SK-N-SH treated with all-trans-retinoic acid at 6 μM for 48 hours (cell line): ENCODE measurements at regions not wholly inside any gene's neighbourhood (a gene's known extent, or its start where the extent isn't known, plus 50 kb on each side); places are given as distances from the start of the nearest gene placed in this dataset.

Source experiments
- ATAC-seq: fragments of 200-7000 bp; cut with Tn5 transposase; 3 replicates; pipeline ENCODE4 v1.9.1; 2020; ENCODE audit warnings: mild to moderate bottlenecking, moderate library complexity
- ARNTL ChIP-seq: fragments of 450-650 bp; formaldehyde crosslinking; IDR thresholded peaks from 2 replicates; pipeline ENCODE4 v1.5.0; 2020; ENCODE audit warnings: low read depth, mild to moderate bottlenecking, moderate library complexity, borderline replicate concordance
- BACH2 ChIP-seq: fragments of 250-450 bp; sonication (Bioruptor Pico); IDR thresholded peaks from 2 replicates; pipeline ENCODE4 v1.9.0; 2021; ENCODE audit warnings: mild to moderate bottlenecking, borderline replicate concordance
- CSDC2 ChIP-seq: fragments of 250-450 bp; sonication (Bioruptor Pico); IDR thresholded peaks from 2 replicates; pipeline ENCODE4 v1.5.0; 2020; ENCODE audit warnings: mild to moderate bottlenecking, moderate library complexity
- ESRRG ChIP-seq: fragments of 250-450 bp; sonication (Bioruptor Pico); IDR thresholded peaks from 2 replicates; pipeline ENCODE4 v1.6.1; 2021; ENCODE audit warnings: mild to moderate bottlenecking
- GLIS3 ChIP-seq: fragments of 250-450 bp; sonication (Bioruptor Pico); IDR thresholded peaks from 2 replicates; pipeline ENCODE4 v1.5.0; 2020; ENCODE audit warnings: mild to moderate bottlenecking, moderate library complexity
- ISL1 ChIP-seq: fragments of 250-450 bp; sonication (Bioruptor Pico); IDR thresholded peaks from 2 replicates; pipeline ENCODE4 v2.1.2; 2022; ENCODE audit warnings: mild to moderate bottlenecking, moderate library complexity
- OSR1 ChIP-seq: fragments of 250-450 bp; sonication (Bioruptor Pico); IDR thresholded peaks from 2 replicates; pipeline ENCODE4 v1.8.0; 2022; ENCODE audit warnings: moderate library complexity, mild to moderate bottlenecking, inconsistent platforms
- PPARA ChIP-seq: fragments of 250-450 bp; sonication (Bioruptor Pico); IDR thresholded peaks from 2 replicates; pipeline ENCODE4 v1.5.0; 2020; ENCODE audit warnings: mild to moderate bottlenecking, borderline replicate concordance
- RARB ChIP-seq: fragments of 250-450 bp; sonication (Bioruptor Pico); IDR thresholded peaks from 2 replicates; pipeline ENCODE4 v1.8.0; 2021; ENCODE audit warnings: mild to moderate bottlenecking, moderate library complexity
- SNAI2 ChIP-seq: fragments of 250-450 bp; sonication (Bioruptor Pico); IDR thresholded peaks from 2 replicates; pipeline ENCODE4 v1.5.0; 2020; ENCODE audit warnings: mild to moderate bottlenecking, moderate library complexity
- TCF4 ChIP-seq: fragments of 250-450 bp; sonication (Bioruptor Pico); IDR thresholded peaks from 2 replicates; pipeline ENCODE4 v1.8.0; 2021; ENCODE audit warnings: mild to moderate bottlenecking, moderate library complexity, borderline replicate concordance
- TOX ChIP-seq: fragments of 250-450 bp; sonication (Bioruptor Pico); IDR thresholded peaks from 2 replicates; pipeline ENCODE4 v1.8.0; 2021; ENCODE audit warnings: mild to moderate bottlenecking, moderate library complexity, borderline replicate concordance
- ZFP3 ChIP-seq: fragments of 250-450 bp; sonication (Bioruptor Pico); IDR thresholded peaks from 2 replicates; pipeline ENCODE4 v1.5.0; 2020; ENCODE audit warnings: mild to moderate bottlenecking, moderate library complexity
- ZFP30 ChIP-seq: fragments of 450-650 bp; formaldehyde crosslinking; IDR thresholded peaks from 2 replicates; pipeline ENCODE4 v1.5.0; 2022; ENCODE audit warnings: mild to moderate bottlenecking, moderate library complexity
- ZNF565 ChIP-seq: fragments of 450-650 bp; formaldehyde crosslinking; conservative IDR thresholded peaks from 2 replicates; pipeline ENCODE4 v1.5.0; 2020; ENCODE audit warnings: low read depth, mild to moderate bottlenecking, moderate library complexity
- ZNF70 ChIP-seq: fragments of 450-650 bp; formaldehyde crosslinking; IDR thresholded peaks from 2 replicates; pipeline ENCODE4 v1.5.0; 2020; ENCODE audit warnings: mild to moderate bottlenecking, moderate library complexity
- ZNF8 ChIP-seq: fragments of 450-650 bp; formaldehyde crosslinking; IDR thresholded peaks from 2 replicates; pipeline ENCODE4 v1.5.0; 2020; ENCODE audit warnings: mild to moderate bottlenecking, moderate library complexity
- TF ChIP-seq, protein P1 (sequence below): fragments of 250-450 bp; sonication (Bioruptor Pico); IDR thresholded peaks from 2 replicates; pipeline ENCODE4 v1.8.0; 2021; ENCODE audit warnings: low read depth, mild to moderate bottlenecking, moderate library complexity, borderline replicate concordance
- TF ChIP-seq, protein P2 (sequence below): fragments of 250-450 bp; sonication (Bioruptor Pico); IDR thresholded peaks from 2 replicates; pipeline ENCODE4 v1.8.0; 2020; ENCODE audit warnings: mild to moderate bottlenecking, moderate library complexity, borderline replicate concordance
- TF ChIP-seq, protein P3 (sequence below): fragments of 250-450 bp; sonication (Bioruptor Pico); IDR thresholded peaks from 2 replicates; pipeline ENCODE4 v1.5.1; 2020; ENCODE audit warnings: low read depth, mild to moderate bottlenecking, moderate library complexity
- TF ChIP-seq, protein P4 (sequence below): fragments of 250-450 bp; sonication (Bioruptor Pico); IDR thresholded peaks from 2 replicates; pipeline ENCODE4 v1.5.0; 2020; ENCODE audit warnings: mild to moderate bottlenecking, moderate library complexity

DNA sequence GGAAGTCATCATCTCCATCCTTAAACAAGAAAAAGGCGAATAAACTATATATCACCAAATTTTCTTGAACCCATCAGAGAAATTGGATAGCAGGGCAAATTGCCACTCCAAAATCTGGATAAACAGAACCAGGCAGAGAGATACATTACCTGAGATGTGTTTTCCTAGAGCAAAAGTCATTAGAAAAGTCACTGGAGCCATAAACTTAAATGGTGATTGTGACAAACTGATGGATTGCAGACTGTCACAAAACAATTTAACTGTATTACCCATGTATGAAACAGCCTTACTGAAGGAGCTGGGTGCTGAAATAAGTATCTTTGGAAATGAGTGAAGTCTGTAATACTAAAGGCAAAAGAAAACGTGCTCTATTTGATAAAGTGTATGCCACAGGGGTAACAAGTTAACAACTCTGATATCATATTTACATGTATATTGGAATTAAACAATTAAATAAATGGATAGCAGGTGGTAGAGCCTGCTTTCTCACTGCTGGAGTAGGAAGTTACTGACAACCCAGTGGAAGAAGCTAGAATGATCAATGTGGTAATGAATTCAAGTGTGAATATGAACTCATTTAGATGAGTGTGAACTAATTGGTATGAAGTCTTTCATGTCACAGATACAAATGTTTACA is 186.9 kb downstream of the LMBRD1 start:
- TF ChIP-seq ZFP3 (CRISPR knock-in tag) = no peak
- no peak for ATAC-seq

DNA sequence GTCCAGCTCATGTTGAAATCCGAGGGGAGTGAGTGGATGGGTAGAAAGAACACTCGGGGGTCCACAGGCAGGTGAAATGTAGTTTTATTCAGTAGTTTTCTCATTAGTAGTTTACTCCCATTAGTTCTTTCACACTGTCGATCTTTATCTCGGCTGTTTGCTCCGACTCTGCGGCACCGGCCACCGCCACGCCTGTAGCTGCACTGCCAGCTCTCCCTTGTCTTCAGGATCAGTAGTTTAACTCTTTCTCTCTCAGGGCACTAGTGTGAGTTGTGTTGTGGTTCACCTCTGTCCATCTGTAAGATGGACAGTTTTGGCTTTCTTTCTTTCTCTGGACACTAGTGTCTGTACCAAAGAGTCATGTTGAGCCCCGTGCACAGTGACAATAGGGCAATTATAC is 195.7 kb downstream of the LMBRD1 start:
- TF ChIP-seq ZNF70 (CRISPR knock-in tag) (no peak), ISL1 (CRISPR knock-in tag) (0 out of 2 replicates have a peak, but pooled peaks have one; percentile 3), ESRRG (no peak)
- TF ChIP-seq, protein P1, sequence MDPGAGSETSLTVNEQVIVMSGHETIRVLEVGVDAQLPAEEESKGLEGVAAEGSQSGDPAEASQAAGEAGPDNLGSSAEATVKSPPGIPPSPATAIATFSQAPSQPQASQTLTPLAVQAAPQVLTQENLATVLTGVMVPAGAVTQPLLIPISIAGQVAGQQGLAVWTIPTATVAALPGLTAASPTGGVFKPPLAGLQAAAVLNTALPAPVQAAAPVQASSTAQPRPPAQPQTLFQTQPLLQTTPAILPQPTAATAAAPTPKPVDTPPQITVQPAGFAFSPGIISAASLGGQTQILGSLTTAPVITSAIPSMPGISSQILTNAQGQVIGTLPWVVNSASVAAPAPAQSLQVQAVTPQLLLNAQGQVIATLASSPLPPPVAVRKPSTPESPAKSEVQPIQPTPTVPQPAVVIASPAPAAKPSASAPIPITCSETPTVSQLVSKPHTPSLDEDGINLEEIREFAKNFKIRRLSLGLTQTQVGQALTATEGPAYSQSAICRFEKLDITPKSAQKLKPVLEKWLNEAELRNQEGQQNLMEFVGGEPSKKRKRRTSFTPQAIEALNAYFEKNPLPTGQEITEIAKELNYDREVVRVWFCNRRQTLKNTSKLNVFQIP (CRISPR knock-in tag) = no peak
- peak; percentile 32; the same call in 1 of the 3 replicates for ATAC-seq

DNA sequence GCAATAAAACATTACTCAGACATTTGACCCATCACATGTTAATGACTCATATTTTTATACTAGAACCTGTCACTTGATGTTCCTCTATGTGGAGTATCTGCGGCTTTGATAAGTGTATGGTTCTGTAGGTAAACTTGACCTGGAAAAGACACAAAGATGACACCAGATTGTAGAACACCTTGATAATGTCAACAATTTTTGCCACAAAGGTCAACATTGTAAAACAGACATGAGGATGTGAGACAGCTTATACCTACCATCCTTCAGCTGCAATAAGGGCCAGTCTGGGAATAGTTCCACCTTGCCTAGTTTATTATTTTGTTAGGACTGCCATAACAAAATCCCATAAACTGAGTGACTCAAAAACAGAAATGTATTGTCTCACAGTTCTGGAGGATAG is 202.4 kb downstream of the LMBRD1 start:
- no peak for ATAC-seq
- TF ChIP-seq ISL1 (CRISPR knock-in tag) (no peak), CSDC2 (CRISPR knock-in tag) (no peak), ZNF565 (CRISPR knock-in tag) (no peak), ZNF8 (CRISPR knock-in tag) (no peak), SNAI2 (CRISPR knock-in tag) (no peak), TOX (no peak), PPARA (CRISPR knock-in tag) (no peak), ARNTL (CRISPR knock-in tag) (no peak), ZFP30 (no peak), BACH2 (no peak), GLIS3 (CRISPR knock-in tag) (no peak), TCF4 (no peak), ESRRG (no peak), RARB (CRISPR knock-in tag) (no peak)
- TF ChIP-seq, protein P1 (CRISPR knock-in tag) = no peak
- TF ChIP-seq, protein P2, sequence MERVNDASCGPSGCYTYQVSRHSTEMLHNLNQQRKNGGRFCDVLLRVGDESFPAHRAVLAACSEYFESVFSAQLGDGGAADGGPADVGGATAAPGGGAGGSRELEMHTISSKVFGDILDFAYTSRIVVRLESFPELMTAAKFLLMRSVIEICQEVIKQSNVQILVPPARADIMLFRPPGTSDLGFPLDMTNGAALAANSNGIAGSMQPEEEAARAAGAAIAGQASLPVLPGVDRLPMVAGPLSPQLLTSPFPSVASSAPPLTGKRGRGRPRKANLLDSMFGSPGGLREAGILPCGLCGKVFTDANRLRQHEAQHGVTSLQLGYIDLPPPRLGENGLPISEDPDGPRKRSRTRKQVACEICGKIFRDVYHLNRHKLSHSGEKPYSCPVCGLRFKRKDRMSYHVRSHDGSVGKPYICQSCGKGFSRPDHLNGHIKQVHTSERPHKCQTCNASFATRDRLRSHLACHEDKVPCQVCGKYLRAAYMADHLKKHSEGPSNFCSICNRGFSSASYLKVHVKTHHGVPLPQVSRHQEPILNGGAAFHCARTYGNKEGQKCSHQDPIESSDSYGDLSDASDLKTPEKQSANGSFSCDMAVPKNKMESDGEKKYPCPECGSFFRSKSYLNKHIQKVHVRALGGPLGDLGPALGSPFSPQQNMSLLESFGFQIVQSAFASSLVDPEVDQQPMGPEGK = no peak
- TF ChIP-seq, protein P3, sequence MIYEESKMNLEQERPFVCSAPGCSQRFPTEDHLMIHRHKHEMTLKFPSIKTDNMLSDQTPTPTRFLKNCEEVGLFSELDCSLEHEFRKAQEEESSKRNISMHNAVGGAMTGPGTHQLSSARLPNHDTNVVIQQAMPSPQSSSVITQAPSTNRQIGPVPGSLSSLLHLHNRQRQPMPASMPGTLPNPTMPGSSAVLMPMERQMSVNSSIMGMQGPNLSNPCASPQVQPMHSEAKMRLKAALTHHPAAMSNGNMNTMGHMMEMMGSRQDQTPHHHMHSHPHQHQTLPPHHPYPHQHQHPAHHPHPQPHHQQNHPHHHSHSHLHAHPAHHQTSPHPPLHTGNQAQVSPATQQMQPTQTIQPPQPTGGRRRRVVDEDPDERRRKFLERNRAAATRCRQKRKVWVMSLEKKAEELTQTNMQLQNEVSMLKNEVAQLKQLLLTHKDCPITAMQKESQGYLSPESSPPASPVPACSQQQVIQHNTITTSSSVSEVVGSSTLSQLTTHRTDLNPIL = no peak
- TF ChIP-seq, protein P4, sequence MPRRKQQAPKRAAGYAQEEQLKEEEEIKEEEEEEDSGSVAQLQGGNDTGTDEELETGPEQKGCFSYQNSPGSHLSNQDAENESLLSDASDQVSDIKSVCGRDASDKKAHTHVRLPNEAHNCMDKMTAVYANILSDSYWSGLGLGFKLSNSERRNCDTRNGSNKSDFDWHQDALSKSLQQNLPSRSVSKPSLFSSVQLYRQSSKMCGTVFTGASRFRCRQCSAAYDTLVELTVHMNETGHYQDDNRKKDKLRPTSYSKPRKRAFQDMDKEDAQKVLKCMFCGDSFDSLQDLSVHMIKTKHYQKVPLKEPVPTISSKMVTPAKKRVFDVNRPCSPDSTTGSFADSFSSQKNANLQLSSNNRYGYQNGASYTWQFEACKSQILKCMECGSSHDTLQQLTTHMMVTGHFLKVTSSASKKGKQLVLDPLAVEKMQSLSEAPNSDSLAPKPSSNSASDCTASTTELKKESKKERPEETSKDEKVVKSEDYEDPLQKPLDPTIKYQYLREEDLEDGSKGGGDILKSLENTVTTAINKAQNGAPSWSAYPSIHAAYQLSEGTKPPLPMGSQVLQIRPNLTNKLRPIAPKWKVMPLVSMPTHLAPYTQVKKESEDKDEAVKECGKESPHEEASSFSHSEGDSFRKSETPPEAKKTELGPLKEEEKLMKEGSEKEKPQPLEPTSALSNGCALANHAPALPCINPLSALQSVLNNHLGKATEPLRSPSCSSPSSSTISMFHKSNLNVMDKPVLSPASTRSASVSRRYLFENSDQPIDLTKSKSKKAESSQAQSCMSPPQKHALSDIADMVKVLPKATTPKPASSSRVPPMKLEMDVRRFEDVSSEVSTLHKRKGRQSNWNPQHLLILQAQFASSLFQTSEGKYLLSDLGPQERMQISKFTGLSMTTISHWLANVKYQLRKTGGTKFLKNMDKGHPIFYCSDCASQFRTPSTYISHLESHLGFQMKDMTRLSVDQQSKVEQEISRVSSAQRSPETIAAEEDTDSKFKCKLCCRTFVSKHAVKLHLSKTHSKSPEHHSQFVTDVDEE (CRISPR knock-in tag) = no peak

DNA sequence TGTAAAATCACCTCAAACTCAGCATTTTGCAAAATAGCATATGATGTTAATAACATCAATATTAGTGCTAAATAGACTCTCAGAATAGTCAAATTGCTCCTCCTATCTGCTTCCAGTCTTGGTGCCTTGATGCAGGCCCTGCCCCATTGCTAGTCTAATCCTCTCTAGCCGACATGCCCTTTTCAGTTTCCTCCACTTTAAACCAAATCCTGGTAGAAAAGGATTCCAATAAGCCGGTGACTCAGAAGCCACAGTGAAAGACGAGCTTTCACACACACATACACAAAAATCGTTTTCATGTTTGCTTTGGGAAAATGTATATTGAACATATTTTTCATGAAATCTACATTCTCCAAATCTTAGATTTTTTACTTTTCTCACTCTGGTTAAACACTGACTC is 203.1 kb downstream of the LMBRD1 start:
- ATAC-seq = no peak
- TF ChIP-seq OSR1 = no peak
- no peak for TF ChIP-seq RARB (CRISPR knock-in tag)
- TF ChIP-seq ESRRG = no peak
- TF ChIP-seq TCF4 = no peak
- TF ChIP-seq, protein P2 = no peak
- no peak for TF ChIP-seq TOX
- no peak for TF ChIP-seq BACH2
- TF ChIP-seq, protein P1 (CRISPR knock-in tag) = no peak
- TF ChIP-seq ZNF565 (CRISPR knock-in tag) = no peak
- no peak for TF ChIP-seq ZFP30
- no peak for TF ChIP-seq ARNTL (CRISPR knock-in tag)
